ENCODE measurements at regions not wholly inside any gene's neighbourhood (a gene's known extent, or its start where the extent isn't known, plus 50 kb on each side); places are given as distances from the start of the nearest gene placed in this dataset.

- no peak for DNase-seq
These were observed 273.7 kb downstream of the DIRAS2 start for GRCh38 chr9:90368928-90369327.

- no peak for DNase-seq
These were observed 262.9 kb downstream of the DIRAS2 start for GRCh38 chr9:90379771-90380170.

GRCh38 chr9:90385146-90385545 is 257.5 kb downstream of the DIRAS2 start:
- DNase-seq: no peak

- no peak for DNase-seq
These were observed 249.1 kb downstream of the DIRAS2 start for GRCh38 chr9:90393365-90394152.

- no peak for DNase-seq
These were observed 247.8 kb downstream of the DIRAS2 start for GRCh38 chr9:90394871-90395270.

GRCh38 chr9:90400091-90400490 is 242.5 kb downstream of the DIRAS2 start:
- DNase-seq: no peak

- no peak for DNase-seq
These were observed 234.0 kb downstream of the DIRAS2 start for GRCh38 chr9:90408659-90409058.

GRCh38 chr9:90419221-90419851 is 223.3 kb downstream of the DIRAS2 start:
- no peak for DNase-seq

- no peak for DNase-seq
These were observed 222.4 kb downstream of the DIRAS2 start for GRCh38 chr9:90420211-90420610.

GRCh38 chr9:90420768-90421513 is 221.7 kb downstream of the DIRAS2 start:
- no peak for DNase-seq

- no peak for DNase-seq
These were observed 220.8 kb downstream of the DIRAS2 start for GRCh38 chr9:90421786-90422185.

GRCh38 chr9:90423661-90424193 is 218.9 kb downstream of the DIRAS2 start:
- DNase-seq: no peak

- DNase-seq: no peak
These were observed 214.1 kb downstream of the DIRAS2 start for GRCh38 chr9:90428517-90428916.

- DNase-seq: no peak
These were observed 209.7 kb downstream of the DIRAS2 start for GRCh38 chr9:90432951-90433350.

GRCh38 chr9:90433398-90433941 is 209.2 kb downstream of the DIRAS2 start:
- DNase-seq: no peak

- DNase-seq: no peak
These were observed 200.8 kb downstream of the DIRAS2 start for GRCh38 chr9:90441814-90442213.

- no peak for DNase-seq
These were observed 199.9 kb downstream of the DIRAS2 start for GRCh38 chr9:90442723-90443122.

- no peak for DNase-seq
These were observed 197.9 kb downstream of the DIRAS2 start for GRCh38 chr9:90444609-90445204.

GRCh38 chr9:90445391-90445790 is 197.2 kb downstream of the DIRAS2 start:
- no peak for DNase-seq

GRCh38 chr9:90446200-90446948 is 196.2 kb downstream of the DIRAS2 start:
- DNase-seq: no peak

- DNase-seq: no peak
These were observed 194.9 kb downstream of the DIRAS2 start for GRCh38 chr9:90447773-90448172.
